ENCODE measurements at regions not wholly inside any gene's neighbourhood (a gene's known extent, or its start where the extent isn't known, plus 50 kb on each side); places are given as distances from the start of the nearest gene placed in this dataset.

DNA sequence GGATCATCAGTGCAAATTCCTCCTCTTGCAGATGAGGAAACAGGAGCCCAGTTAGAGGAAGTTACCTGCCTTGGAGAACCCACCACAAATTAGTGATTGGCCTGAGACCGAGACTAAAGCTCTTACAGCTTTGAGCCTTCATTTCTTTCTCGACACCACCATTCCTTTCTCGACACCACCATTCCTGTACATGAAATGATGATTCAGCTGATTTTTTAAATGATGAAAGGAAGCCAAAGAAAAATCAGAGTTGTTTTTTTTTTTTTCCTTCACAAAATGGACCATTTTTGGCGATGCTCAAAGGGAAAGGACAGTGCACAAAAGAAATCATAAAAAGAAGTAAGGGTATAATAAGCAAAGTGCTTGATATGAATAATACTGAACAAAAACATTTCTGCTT, 1080.2 kb upstream of the AUTS2 start:
- no peak for DNase-seq

DNA sequence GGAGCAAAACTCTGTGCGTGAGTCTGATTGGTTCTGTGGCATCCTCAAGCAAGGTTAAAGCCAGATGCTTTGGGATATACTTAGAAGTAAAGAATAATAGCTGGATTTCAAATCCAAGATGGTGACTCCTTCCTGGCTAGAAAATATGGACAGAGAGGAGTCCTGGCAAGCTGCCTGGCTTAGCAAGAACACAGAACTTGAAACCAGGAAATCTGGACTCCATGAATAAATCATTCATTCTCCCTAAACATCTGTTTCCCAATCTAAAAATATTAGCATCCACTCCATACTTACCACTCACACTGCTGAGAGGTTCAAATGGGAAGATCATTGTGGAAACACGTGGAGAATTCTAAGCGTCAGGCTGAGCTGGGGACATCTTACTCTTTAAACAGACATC, 1074.1 kb upstream of the AUTS2 start:
- DNase-seq: no peak

GRCh38 chr7:68529221-68529620, 1069.1 kb upstream of the AUTS2 start:
- DNase-seq: no peak

DNA sequence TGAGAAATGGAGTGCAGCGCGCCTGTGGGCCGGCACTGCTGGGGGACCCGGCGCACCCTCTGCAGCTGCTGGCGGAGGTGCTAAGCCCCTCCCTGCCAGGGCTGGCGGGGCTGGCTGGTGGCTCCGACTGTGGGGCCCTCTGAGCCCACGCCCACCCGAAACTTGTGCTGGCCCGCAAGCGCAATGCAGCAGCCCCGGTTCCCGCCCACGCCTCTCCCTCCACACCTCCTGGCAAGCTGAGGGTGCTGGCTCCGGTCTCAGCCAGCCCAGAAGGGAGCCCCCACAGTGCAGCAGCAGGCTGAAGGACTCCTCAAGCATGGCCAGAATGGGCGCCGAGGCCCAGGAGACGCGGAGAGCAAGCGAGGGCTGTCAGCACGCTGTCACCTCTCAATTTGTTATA, 1063.0 kb upstream of the AUTS2 start:
- no peak for DNase-seq

- DNase-seq: no peak
These were observed 1061.1 kb upstream of the AUTS2 start for GRCh38 chr7:68537051-68537773.

- DNase-seq: no peak
These were observed 1060.6 kb upstream of the AUTS2 start for GRCh38 chr7:68537774-68538071.

DNA sequence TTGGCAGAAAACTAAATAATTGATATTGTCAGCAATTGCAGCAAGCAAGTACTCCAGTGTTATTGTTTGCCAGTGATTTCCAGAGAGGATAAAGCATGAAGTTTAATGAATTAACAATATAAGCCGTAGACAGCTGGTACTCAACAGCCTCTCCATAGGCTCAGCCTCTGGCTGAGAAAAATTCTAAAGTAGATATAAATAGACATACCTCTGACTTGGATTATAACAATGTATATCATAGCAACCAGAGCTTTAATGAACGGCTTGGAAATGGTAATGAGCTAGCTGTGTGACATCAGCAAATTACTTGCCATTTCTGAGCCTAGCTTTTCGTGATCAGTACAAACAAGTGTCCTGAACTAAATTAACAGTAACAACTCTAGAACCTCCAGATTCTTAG, 1055.4 kb upstream of the AUTS2 start:
- DNase-seq: peak; percentile 60

- no peak for DNase-seq
These were observed 1053.4 kb upstream of the AUTS2 start for GRCh38 chr7:68544851-68545250.

DNA sequence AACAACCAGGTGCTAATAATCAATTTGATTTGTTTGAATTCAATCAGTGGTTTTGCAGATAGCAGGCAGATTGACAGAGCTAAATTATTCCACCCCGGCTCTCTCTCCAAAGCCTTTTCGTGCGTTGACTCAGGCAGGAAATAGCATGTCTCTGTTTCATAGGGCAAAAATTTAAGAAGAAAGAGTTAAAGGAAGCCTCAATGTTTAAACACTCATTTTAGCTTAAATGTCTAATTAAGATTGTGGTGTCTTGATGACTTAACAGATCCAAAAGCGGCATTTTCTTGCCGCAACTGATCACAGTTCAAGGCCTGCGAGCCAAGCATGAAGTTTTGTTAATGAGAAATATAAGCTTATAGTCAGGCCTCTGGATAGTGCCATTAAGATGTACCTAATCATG, 1051.1 kb upstream of the AUTS2 start:
- DNase-seq: no peak

- DNase-seq: no peak
These were observed 1050.5 kb upstream of the AUTS2 start for GRCh38 chr7:68547799-68548198.

DNA sequence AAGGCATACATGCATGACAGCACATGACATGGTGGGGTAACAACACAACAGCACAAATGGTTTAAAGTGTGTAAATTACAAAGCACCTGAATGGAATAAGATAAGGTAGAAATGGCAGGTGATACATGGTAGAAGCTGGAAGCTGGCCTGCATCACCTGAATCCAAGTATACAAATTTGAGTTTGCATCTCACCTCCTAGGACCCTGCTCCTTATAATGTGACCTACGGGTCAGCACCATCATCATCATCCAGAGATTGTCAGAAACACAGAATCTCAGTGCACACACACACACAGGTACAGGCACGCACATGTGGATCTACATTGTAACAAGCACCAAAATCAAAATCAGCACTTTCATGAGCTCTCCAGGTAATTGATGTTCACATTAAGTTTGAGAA, 1048.2 kb upstream of the AUTS2 start:
- no peak for DNase-seq

DNA sequence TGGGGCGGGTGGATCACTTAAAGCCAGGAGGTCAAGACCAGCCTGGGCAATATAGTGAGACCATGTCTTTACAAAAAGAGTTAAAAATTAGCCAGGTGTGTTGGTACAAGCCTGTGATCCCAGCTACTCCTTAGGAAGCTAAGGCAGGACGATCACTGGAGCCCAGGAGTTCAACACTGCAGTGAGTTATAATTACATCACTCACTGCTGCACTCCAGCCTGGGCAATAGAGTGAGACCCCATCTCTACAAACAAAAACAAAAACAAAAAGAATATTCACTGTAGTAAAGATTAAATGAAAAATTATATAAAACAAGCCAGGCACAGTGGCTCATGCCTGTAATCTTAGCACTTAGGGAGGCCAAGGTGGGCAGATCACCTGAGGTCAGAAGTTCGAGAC, 1047.6 kb upstream of the AUTS2 start:
- no peak for DNase-seq

DNA sequence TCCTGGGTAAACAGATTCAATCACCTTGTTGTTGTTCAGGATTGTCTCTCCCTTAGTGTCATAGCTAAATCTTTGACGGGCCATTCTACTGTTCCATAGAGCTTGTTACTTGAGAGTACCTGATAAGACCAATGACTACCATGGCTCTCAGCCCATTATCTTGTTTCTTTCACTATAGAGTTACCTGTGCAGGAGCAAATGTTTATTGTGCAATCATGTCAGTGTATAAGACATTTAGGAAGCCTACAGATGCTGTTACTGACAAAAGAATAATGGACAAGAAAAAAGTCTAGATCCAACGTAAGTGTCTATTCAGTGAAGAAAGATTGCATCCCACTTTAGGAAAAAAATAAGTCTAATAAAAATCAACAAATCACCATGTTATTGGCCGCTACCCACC, 1041.7 kb upstream of the AUTS2 start:
- no peak for DNase-seq

- DNase-seq: no peak
These were observed 1038.8 kb upstream of the AUTS2 start for GRCh38 chr7:68559518-68559917.

DNA sequence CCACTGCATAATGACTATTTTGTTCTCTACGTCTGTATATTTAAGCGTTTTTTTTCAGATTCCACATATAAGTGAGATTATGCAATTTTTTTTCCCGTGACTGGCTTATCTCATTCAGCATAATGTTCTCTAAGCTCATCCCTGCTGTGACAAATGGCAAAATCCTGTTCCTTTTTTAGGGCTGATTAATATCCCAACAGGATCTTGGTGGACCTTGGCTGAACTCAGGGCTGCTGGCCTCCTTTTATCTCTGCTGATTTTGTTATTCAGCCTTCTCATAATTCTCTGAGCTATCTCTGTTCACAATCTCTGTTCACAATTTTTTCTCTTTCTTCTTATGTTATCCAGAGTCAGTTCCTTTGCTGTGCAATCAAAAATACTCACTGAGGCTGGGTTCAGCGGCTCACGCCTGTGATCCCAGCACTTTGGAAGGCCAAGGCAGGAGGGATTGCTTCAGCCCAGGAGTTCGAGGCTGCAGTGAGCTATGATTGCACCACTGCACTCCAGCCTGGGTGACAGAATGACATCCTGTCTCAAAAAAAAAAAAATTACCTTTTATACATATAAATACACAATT, 1035.9 kb upstream of the AUTS2 start:
- DNase-seq: no peak

DNA sequence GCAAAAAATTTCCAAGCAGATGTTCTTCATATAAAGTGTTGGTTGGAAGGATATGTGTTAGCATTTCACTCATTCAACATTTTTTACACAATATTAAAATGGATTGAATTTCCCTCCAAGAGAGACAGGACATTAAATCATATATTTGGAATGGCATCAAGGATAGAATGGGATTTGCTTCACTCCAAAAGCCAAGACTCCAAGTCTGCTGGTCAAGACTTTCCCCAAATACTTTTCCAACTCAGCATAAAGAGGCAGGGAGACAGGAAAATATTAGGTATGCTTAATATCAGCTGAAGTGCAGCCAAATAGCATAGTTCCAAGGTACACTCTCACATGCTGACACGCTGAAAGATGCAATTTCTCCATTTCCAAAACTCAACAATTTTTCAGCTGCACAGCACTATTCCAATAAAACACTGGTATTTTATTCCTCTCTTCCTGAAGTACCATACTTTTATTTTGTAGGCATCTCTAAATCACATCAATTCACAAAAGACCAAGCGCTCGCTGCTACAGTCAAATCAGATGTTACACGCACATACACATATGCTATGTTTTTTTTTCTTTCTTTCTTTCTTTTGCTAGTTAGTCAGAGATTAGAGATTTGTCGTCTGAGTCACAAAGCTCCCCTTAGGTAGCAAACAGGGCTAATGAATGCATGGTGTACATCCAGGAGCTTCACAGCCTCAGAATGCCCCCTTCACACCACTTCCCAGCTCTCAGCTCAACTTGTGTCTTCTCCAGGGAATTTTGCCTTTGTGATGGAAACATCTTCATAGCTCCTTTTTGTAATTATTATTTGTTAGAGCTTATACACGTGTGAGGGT, 1033.8 kb upstream of the AUTS2 start:
- DNase-seq: no peak

GRCh38 chr7:68571286-68571685, 1027.0 kb upstream of the AUTS2 start:
- no peak for DNase-seq

DNA sequence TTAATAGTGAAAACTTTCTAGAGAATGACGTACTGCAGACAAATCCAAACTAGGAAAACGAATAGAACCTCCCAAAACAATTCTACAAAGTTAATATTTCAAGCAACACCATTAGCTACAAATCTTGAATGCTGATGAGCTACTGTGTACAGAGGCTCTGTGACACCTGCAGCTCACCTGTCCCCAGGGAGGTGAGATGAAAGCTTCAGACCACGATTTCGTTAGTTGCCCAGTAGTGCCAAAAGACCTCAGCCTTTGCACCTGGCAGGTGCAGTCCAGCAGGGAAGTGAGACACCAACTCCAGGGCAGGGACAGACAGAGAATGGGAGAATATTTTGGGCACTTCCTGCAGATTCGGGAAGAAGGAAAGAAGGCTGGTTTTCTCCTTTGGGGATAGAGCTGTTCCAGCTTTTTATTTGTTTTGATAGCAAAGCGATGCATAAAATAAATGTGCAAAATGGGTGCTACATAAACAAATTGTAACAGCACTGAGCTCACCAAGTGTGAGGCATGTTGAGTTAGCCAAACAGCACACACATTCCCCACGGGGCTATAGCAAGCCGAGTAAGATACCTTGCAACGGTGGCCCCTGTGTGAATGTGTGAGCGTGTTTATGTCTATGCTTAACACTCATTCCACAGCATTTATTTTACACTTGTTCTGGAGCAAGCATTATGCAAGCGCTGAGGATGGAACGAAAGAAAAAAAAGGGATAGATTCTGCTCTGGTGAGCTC, 1024.8 kb upstream of the AUTS2 start:
- DNase-seq: peak; percentile 35

- no peak for DNase-seq
These were observed 1021.9 kb upstream of the AUTS2 start for GRCh38 chr7:68576366-68576765.

- no peak for DNase-seq
These were observed 1016.9 kb upstream of the AUTS2 start for GRCh38 chr7:68581417-68581816.

DNA sequence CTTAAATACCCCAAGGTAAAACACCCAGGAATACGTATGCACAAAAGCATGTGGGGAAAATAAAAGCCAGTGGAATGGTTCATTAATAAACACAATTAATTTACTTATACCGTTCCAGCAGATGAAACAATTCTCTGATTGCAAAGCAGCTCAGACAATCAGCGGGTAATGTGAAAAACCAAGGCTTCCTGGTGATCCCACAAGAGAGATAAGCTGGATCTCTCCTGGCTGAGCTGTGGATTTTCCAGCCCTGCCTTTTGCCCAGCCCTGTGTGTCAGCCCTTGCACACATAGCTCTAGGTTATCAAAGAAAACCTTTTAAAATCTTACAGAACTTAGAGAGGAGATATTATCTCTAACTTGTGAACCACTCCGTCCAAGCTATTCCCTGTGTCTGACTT, 1010.7 kb upstream of the AUTS2 start:
- no peak for DNase-seq

GRCh38 chr7:68601826-68602225, 996.4 kb upstream of the AUTS2 start:
- DNase-seq: no peak

- DNase-seq: no peak
These were observed 993.7 kb upstream of the AUTS2 start for GRCh38 chr7:68604541-68604940.

DNA sequence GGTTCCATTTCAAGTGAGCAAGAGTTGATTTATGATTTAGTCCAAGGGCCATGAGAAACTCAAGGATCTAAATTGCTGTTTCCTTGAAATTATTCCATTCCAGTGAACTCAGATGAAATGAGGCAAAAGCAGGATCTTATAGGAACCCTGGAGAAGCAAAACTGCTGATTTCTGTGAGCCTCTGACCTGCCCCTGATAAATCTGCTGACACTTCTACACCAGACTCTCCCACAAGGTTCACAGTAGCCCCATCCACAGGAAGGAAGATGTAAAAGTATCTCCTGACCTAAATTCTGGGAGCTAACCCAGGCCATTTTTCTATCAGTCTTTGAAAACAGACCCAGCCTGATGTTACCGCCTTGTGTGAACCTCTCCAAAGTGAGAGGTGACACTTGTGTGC, 987.6 kb upstream of the AUTS2 start:
- DNase-seq: no peak
